ENCODE measurements at regions not wholly inside any gene's neighbourhood (a gene's known extent, or its start where the extent isn't known, plus 50 kb on each side); places are given as distances from the start of the nearest gene placed in this dataset.

GRCh38 chr7:41910940-41911600 lies 208.2 kb upstream of the INHBA start:
- no peak for DNase-seq (ENCODE audit: low spot score)

DNA sequence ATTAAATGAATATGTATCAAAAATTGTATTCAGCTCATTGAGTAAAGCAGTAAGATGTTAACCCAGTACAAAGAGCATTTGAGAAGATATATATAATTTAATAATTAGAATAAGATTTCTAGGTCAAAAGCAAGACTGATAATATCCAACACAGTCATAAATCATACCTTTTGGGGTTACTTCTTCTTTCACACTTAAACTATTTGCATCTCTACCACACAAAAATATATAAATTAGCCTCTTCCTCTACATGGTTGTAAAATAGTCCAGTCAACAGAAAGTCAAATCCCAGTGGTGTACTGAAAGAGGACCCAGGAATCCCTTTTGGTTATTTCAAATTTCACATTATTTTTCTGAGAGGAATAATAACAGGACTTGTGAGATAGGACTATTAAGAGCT lies 204.6 kb upstream of the INHBA start:
- no peak for DNase-seq (ENCODE audit: low spot score)

GRCh38 chr7:41900532-41900931 lies 197.6 kb upstream of the INHBA start:
- no peak for DNase-seq (ENCODE audit: low spot score)

- no peak for DNase-seq (ENCODE audit: low spot score)
Observed at GRCh38 chr7:41899823-41900433, 197.0 kb upstream of the INHBA start.

DNA sequence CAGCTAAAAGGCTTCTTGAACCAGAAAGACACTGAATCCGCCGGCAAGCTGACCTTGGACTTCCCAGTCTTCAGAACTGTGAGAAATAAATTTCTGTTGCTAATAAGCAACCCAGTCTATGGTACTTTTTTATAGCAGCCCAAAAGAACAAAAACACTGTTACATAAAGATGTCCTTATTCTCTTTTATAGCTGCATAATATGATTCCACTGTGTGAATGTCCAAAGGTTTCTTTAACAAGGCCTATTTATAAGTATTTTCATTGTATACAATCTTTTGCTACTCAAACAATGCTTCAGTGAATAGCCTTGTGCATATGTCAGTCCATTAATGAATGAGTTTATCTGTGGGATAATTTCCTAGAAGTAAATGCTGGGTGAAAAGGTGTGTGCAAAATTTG lies 190.8 kb upstream of the INHBA start:
- no peak for DNase-seq (ENCODE audit: low spot score)

GRCh38 chr7:41892356-41893100 lies 189.6 kb upstream of the INHBA start:
- no peak for DNase-seq (ENCODE audit: low spot score)

GRCh38 chr7:41891950-41892349 lies 189.1 kb upstream of the INHBA start:
- DNase-seq (ENCODE audit: low spot score) = no peak

- DNase-seq (ENCODE audit: low spot score) = no peak
Observed at GRCh38 chr7:41890631-41891274, 187.9 kb upstream of the INHBA start.

- DNase-seq (ENCODE audit: low spot score) = no peak
Observed at GRCh38 chr7:41889472-41889871, 186.6 kb upstream of the INHBA start.

- DNase-seq (ENCODE audit: low spot score) = no peak
Observed at GRCh38 chr7:41889040-41889439, 186.2 kb upstream of the INHBA start.

DNA sequence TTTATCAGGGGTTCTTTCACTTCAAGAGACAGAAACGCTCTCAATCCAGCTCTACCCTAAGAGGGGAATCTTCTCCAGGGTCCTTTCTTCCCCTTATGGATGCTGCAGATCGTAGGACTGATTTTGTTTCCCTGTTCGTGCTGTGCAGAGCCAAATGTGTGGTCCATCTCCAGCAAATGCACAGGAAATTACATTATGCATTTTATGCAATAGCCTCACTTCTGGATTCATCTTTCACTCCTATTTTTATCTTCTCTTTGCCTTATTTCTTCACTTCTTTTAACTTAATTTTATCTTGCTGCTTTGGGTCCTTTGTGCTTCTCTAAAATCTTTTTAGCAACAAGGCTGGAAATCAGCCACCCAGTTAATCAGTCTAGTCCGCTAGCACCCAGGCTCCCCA lies 184.5 kb upstream of the INHBA start:
- no peak for DNase-seq (ENCODE audit: low spot score)

- peak; percentile 55 for DNase-seq (ENCODE audit: low spot score)
Observed at GRCh38 chr7:41886901-41887311, 184.0 kb upstream of the INHBA start.

- DNase-seq (ENCODE audit: low spot score) = peak; percentile 19
Observed at GRCh38 chr7:41886262-41886900, 183.5 kb upstream of the INHBA start.

DNA sequence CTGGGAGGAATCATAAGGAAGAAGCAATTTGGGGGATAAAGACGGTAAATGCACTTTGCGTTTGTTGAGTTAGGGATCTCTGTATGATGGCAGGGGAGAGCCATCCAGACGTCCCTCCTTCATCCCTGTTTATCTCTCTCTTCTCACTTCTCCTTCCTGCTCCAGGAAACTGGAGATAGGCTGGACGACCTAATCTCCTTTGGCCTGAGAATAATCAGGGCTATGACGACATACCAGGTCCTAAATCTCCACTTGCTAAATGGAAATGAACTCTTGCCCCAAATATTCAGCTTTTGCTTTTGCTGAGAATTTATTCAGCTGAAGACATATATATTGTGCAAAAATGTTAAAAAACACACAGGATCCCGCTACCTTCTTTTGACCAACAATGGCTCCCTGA lies 182.9 kb upstream of the INHBA start:
- DNase-seq (ENCODE audit: low spot score) = no peak

DNA sequence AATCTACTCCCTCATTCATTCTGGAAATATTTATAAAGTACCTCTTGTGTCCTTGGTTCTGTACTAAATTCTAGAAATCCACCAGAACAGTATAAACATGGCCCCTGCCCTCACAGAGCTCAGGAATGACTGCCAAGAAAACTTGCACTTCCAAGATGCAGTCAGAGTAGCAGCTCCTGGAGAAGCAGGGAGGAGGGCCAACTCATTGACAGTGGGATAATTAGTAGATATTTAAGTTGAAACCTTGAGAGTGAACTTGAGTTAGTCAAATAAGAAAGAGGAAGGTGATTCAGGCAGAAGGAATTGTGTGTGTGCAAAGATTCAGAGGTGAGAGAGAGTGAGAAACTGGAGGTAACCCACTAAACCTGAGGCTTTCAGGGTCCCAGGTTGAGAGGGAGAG lies 182.2 kb upstream of the INHBA start:
- no peak for DNase-seq (ENCODE audit: low spot score)

DNA sequence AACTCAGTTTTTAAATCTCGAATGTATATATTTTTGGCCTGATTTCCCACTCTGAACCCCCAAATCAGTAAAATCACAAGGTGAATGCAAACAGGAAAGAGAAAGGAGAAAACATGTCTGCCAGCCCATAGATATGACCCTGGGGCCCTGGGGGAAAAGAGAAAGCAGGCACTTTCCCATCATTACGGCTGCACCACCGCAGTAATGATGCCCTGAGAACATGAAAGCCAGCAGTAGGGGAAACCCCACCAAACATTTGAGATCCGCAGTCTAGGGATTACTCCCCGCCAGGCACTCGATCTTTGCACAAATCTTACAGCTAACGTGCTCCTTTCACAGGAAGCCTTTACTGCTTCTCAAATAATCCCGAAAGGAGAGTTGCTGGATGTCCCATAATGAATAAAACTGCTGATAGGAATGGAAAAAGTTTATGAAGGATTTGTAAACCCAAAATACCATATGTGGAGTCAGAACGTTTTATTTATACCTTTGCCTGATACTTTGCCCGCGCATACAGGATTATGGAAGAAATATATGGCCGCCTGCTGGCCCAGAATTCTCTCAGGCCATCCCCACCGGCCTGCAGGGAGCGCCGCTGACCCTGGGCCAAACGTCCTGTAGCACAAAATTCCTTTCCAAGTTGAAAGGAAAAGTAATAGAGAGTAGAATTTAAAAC lies 180.0 kb upstream of the INHBA start:
- DNase-seq (ENCODE audit: low spot score) = no peak

GRCh38 chr7:41882256-41882655 lies 179.4 kb upstream of the INHBA start:
- DNase-seq (ENCODE audit: low spot score) = no peak

- no peak for DNase-seq (ENCODE audit: low spot score)
Observed at GRCh38 chr7:41881331-41882130, 178.6 kb upstream of the INHBA start.

DNA sequence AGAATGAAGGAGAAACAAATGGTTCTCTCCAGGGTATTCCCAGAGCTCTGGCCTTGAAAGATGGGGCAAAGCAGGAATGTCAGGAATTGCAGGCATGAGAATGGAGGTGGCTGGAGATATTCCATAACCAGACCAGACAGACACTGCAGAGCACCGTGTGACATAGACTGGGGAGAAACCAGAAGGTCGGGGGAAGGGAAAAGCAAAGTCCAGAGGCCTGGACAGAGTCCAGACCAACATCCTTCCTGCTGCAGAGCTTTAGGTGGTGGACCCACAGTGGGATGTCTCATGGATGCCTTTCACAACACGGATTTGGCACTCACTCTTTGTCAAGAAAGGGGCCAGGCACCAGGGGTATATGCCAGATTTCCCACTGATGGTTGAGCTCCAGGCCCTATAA lies 177.2 kb upstream of the INHBA start:
- peak; percentile 37 for DNase-seq (ENCODE audit: low spot score)

GRCh38 chr7:41879403-41879802 lies 176.5 kb upstream of the INHBA start:
- DNase-seq (ENCODE audit: low spot score) = no peak
